ENCODE measurements at regions not wholly inside any gene's neighbourhood (a gene's known extent, or its start where the extent isn't known, plus 50 kb on each side); places are given as distances from the start of the nearest gene placed in this dataset.

DNA sequence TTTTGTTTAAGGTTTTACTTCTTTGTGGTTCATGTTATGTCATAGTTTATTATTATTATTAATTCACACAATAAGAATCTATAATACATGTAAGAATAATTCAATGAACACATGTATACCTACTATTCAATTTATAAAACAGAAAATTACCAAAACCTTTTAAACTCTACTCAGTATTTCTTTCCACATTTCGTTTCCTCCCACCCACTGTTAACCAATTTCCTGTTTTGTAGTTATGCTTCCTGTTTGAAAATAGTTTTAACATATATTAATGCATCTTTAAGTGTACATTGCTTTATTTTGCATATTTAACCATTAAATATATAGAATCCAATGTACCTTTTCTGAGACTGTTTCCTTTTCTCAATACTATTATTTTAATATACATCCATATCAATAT, 397.9 kb upstream of the SPTLC3 start:
- H3K4me3 ChIP-seq (ENCODE audit: low read depth, low read length), result no peak overlapping the region
- no peak for TF ChIP-seq CTCF (conservative IDR thresholded peaks at IDR 0.05; ENCODE audit: low read depth, low read length)
- no peak for DNase-seq (ENCODE audit: low read depth)

DNA sequence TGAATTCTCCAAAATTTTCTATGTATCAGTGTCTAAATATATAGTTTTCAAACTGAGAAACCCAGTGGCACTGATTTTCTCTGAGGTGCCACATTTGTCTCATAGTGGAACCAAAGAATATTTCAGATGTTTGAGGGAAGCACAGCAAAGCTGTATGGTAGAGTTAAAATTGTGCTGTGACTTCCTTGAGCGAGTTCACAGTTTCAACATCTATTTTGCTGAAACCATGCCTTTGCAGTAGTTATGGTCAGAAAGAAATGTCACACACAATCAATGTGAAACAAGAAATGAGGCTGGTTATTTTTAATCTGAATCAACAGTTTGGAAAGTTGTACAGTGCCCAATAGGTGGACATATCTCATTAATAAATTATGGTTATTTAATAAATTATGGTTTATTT, 394.0 kb upstream of the SPTLC3 start:
- no peak overlapping the region for H3K4me3 ChIP-seq (ENCODE audit: low read depth, low read length)
- TF ChIP-seq CTCF (conservative IDR thresholded peaks at IDR 0.05; ENCODE audit: low read depth, low read length), result no peak
- DNase-seq (ENCODE audit: low read depth), result no peak

DNA sequence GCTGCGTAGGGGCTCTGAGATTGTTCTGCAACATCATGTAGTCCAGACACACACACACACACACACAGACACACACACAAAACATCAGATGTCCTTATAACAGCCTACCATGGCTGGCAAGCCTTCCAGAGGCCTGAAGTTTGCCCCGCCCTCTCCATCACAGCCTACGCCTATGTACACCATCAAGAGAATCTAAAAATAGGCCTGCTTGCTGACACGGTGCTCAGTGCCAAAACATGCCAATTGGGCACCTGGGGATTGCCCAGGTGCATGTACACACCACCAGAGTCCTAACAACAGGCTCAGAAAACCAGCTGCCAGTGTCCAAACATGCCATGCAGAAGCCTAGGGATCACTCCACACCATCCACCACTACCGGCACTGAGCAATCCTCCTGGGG, 391.7 kb upstream of the SPTLC3 start:
- no peak overlapping the region for H3K4me3 ChIP-seq (ENCODE audit: low read depth, low read length)
- TF ChIP-seq CTCF (conservative IDR thresholded peaks at IDR 0.05; ENCODE audit: low read depth, low read length), result no peak
- no peak for DNase-seq (ENCODE audit: low read depth)

GRCh38 chr20:12623870-12624269, 384.9 kb upstream of the SPTLC3 start:
- TF ChIP-seq CTCF (conservative IDR thresholded peaks at IDR 0.05; ENCODE audit: low read depth, low read length), result no peak

GRCh38 chr20:12627485-12627884, 381.3 kb upstream of the SPTLC3 start:
- no peak for DNase-seq (ENCODE audit: low read depth)
- no peak for TF ChIP-seq CTCF (conservative IDR thresholded peaks at IDR 0.05; ENCODE audit: low read depth, low read length)

More at GRCh38 chr20:12623870-12624269, 384.9 kb upstream of the SPTLC3 start:
- H3K4me3 ChIP-seq (ENCODE audit: low read depth, low read length), result no peak overlapping the region
- DNase-seq (ENCODE audit: low read depth), result no peak

GRCh38 chr20:12638633-12639312, 370.0 kb upstream of the SPTLC3 start:
- H3K4me3 ChIP-seq (ENCODE audit: low read depth, low read length), result no peak overlapping the region
- TF ChIP-seq CTCF (conservative IDR thresholded peaks at IDR 0.05; ENCODE audit: low read depth, low read length), result no peak
- DNase-seq (ENCODE audit: low read depth), result no peak

More at GRCh38 chr20:12627485-12627884, 381.3 kb upstream of the SPTLC3 start:
- H3K4me3 ChIP-seq (ENCODE audit: low read depth, low read length), result no peak overlapping the region

DNA sequence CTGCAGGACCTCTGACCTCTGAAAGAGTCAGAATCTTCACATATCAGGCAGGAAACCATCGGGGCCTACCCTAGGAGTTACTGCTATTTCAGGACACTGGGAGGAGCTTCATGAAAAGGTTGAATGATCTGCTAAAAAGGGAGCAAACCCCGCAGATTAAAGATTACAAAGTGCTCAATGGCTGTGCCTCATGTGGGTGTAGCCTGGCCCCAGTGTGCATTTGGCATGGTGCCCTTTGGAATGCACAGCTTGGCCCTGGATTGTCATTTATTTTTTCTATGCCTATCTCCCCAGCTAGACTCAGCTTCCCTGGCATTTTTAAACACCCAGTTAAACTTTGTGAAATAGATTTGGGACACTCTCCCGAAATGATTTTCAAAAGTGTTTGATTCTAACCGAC, 368.5 kb upstream of the SPTLC3 start:
- DNase-seq (ENCODE audit: low read depth), result no peak
- no peak overlapping the region for H3K4me3 ChIP-seq (ENCODE audit: low read depth, low read length)
- TF ChIP-seq CTCF (conservative IDR thresholded peaks at IDR 0.05; ENCODE audit: low read depth, low read length), result no peak

Data from choroid plexus epithelial cell (primary cell).